SJSA1 (cell line): ENCODE measurements at regions not wholly inside any gene's neighbourhood (a gene's known extent, or its start where the extent isn't known, plus 50 kb on each side); places are given as distances from the start of the nearest gene placed in this dataset.
"Not testable (repeated sequence)": the region's sequence is repeated elsewhere in the genome, so short reads cannot be mapped to it uniquely, and the experiment has no call there.

Source experiments
- DNase-seq, 2 experiments: peaks; one replicate each; pipeline ENCODE4 v3.0.0-alpha.2; 2015 to 2020; ENCODE audit warnings: low spot score in 2 of 2, low read depth in 1 of 2
- H3K27ac ChIP-seq: fragments of 250-450 bp; sonication (Bioruptor Pico); 2 replicates; pipeline ENCODE4 v1.5.1; 2020; ENCODE audit warnings: mild to moderate bottlenecking, moderate library complexity
- H3K27me3 ChIP-seq: fragments of 250-450 bp; sonication (Bioruptor Pico); replicated peaks from 2 replicates; pipeline ENCODE4 v1.5.1; 2020; ENCODE audit warnings: mild to moderate bottlenecking, moderate library complexity
- H3K36me3 ChIP-seq: fragments of 250-450 bp; sonication (Bioruptor Pico); 2 replicates; pipeline ENCODE4 v1.5.1; 2020; ENCODE audit warnings: mild to moderate bottlenecking
- H3K4me1 ChIP-seq: fragments of 250-450 bp; sonication (Bioruptor Pico); replicated peaks from 2 replicates; pipeline ENCODE4 v1.6.1; 2021; ENCODE audit warnings: mild to moderate bottlenecking
- H3K4me3 ChIP-seq: fragments of 250-450 bp; sonication (Bioruptor Pico); 2 replicates; pipeline ENCODE4 v1.5.1; 2020; ENCODE audit warnings: mild to moderate bottlenecking
- H3K9me3 ChIP-seq: fragments of 250-450 bp; sonication (Bioruptor Pico); replicated peaks from 2 replicates; pipeline ENCODE4 v1.5.1; 2020; ENCODE audit warnings: mild to moderate bottlenecking

DNA sequence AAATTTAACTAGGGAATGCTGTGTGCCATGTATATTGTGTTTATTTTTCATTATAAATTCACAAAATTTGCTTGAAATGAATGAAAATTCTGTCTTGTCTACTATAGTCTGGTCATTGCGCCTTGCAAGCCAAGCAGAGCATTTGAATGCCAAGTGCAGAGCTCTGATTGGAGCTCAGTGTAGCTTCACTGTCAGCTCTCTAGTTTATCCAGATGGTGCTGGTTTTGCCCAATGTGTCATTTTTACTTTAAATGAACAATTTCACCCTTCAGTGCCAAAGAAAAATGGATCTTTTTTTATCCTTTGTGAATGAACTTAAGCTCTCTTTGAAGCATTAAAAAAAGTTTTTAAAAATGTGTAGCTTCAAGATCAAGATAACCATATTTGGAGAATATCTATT, 225.6 kb upstream of the CACNA2D1 start:
- H3K4me1 ChIP-seq, result no peaks in the 10 kb centered on the region
- no peaks in the 10 kb centered on the region for H3K27me3 ChIP-seq
- DNase-seq, result no peak
- no peaks in the 10 kb centered on the region for H3K9me3 ChIP-seq
- no peaks in the 10 kb centered on the region for H3K36me3 ChIP-seq
- no peak overlapping the region for H3K27ac ChIP-seq
- no peak overlapping the region for H3K4me3 ChIP-seq

DNA sequence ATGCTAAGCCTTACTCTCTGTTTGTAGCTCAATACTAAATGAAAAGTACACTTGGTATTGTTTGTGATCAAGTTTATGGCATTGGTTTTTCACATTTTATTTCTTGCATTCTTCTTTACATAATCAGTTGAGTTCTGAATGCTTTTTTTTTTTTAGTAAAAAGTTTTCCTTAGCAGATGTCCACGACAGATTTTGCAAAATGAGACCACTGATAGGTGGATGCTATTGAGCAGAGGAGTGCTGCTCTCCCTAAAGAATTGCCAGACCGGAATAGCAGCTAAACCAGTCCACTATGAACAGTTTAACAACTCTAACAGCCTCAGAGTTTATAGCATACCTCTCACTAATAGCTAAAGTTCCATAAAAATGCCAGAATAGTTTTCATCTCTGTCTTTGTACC, 225.1 kb upstream of the CACNA2D1 start:
- no peaks in the 10 kb centered on the region for H3K27me3 ChIP-seq
- H3K9me3 ChIP-seq, result no peaks in the 10 kb centered on the region
- H3K4me3 ChIP-seq, result no peak overlapping the region
- no peak overlapping the region for H3K27ac ChIP-seq
- H3K36me3 ChIP-seq, result no peaks in the 10 kb centered on the region
- DNase-seq, result no peak
- H3K4me1 ChIP-seq, result no peaks in the 10 kb centered on the region

DNA sequence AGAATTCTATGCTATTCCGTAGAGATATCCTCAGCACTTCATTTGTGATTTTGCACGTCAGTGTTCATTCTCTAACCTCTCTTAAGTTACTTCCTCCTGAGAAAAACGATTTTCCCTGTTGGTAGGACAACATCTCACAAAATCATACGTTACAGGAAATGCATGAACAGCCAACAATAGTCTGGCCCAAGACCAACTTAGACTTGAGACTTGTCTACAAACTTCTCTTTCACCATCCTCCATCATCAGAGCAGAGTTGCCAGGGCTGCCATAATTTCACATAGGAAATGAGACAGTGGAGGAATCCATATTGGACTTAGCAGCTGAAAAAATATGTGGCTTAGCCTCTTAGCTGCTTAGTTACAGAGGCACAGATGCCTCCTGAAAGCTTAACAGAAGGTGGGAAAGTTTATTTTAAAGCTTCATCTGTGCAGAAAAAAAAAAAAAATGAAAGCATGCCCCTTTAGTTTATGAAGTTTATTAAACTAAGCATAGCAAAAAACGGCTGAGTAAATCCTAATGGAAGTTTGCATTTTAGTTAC, 222.5 kb upstream of the CACNA2D1 start:
- H3K4me3 ChIP-seq, result no peak overlapping the region
- no peaks in the 10 kb centered on the region for H3K9me3 ChIP-seq
- no peak for DNase-seq
- H3K4me1 ChIP-seq, result no peaks in the 10 kb centered on the region
- no peaks in the 10 kb centered on the region for H3K27me3 ChIP-seq
- H3K36me3 ChIP-seq, result no peaks in the 10 kb centered on the region
- H3K27ac ChIP-seq, result no peak overlapping the region

DNA sequence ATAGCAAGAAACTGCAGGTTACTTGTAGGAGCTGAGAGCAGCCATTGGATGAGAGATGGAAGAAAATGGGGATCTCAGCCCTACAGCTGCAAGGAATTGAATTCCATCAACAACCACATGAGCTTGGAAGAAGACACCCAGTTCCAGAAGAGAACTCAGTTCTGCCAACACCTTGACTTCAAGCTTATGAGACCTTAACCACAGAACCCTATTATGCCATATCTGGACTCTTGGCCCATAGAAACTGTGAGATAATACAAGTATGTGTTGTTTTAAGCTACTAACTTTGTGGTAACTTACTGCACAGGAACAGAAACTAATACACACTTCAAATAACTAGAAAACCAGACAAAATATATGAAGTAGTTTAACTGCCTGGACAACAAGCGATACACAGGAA, 212.4 kb upstream of the CACNA2D1 start:
- Histone ChIP-seq H3K4me1 (no peaks in the 10 kb centered on the region), H3K27me3 (no peaks in the 10 kb centered on the region)

DNA sequence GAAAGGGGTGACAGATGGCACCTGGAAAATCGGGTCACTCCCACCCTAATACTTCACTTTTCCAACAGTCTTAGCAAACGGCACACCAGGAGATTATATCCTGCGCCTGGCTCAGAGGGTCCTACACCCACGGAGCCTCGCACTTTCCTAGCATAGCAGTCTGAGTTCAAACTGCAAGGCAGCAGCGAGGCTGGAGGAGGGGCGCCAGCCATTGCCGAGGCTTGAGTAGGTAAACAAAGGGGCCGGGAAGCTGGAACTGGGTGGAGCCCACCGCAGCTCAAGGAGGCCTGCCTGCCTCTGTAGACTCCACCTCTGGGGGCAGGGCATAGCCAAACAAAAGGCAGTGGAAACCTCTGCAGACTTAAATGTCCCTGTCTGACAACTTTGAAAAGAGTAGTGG, 206.5 kb upstream of the CACNA2D1 start:
- H3K27me3 ChIP-seq, H3K9me3 ChIP-seq, H3K4me3 ChIP-seq, DNase-seq, H3K27ac ChIP-seq, H3K36me3 ChIP-seq, H3K4me1 ChIP-seq: not testable (repeated sequence)

More for the DNA sequence above, 212.4 kb upstream of the CACNA2D1 start:
- Histone ChIP-seq H3K4me3 (no peak overlapping the region), H3K9me3 (no peaks in the 10 kb centered on the region), H3K36me3 (no peaks in the 10 kb centered on the region), H3K27ac (no peak overlapping the region)
- DNase-seq, result no peak

DNA sequence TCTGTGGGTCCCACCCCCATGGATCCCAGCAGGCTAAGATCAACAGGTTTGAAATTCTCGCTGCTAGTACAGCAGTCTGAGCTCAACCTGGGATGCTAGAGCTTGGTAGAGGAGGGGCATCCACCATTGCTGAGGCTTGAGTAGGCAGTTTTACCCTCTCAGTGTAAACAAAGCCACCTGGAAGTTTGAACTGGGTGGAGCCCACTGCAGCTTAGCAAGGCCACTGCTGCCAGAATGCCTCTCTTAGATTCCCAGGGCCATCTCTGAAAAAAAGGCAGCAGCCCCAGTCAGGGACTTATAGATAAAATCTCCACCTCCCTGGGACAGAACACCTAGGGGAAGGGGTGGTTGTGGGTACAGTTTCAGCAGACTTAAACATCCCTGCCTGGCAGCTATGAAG, 190.0 kb upstream of the CACNA2D1 start:
- Histone ChIP-seq H3K27me3 (no peaks in the 10 kb centered on the region; the same call in 1 of the 2 replicates), H3K9me3 (no peaks in the 10 kb centered on the region), H3K36me3 (no peaks in the 10 kb centered on the region), H3K27ac (no peak overlapping the region), H3K4me1 (no peaks in the 10 kb centered on the region), H3K4me3 (no peak overlapping the region)
- DNase-seq, result no peak

DNA sequence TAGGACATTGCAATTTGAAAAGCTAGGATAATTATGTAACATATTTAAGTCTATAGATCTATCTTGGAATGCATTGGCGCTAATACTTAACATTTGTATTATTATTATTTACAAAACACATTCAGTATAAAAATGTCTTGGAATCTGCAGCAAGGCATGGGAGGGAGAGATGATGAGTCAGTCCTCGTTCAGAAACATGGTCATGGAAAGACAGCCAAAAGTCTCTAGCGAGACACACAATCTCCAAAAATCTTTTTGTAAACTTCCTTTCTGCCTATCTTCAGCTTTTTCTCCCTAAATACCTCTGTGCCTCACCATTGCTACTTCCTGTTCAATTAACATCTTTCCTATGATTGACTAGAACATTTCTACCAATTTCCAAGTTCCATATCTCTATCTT, 188.4 kb upstream of the CACNA2D1 start:
- no peaks in the 10 kb centered on the region; the same call in 1 of the 2 replicates for H3K27me3 ChIP-seq
- no peaks in the 10 kb centered on the region for H3K4me1 ChIP-seq
- H3K9me3 ChIP-seq, result no peaks in the 10 kb centered on the region
- no peak overlapping the region for H3K27ac ChIP-seq
- no peak for DNase-seq
- no peak overlapping the region for H3K4me3 ChIP-seq
- H3K36me3 ChIP-seq, result no peaks in the 10 kb centered on the region

DNA sequence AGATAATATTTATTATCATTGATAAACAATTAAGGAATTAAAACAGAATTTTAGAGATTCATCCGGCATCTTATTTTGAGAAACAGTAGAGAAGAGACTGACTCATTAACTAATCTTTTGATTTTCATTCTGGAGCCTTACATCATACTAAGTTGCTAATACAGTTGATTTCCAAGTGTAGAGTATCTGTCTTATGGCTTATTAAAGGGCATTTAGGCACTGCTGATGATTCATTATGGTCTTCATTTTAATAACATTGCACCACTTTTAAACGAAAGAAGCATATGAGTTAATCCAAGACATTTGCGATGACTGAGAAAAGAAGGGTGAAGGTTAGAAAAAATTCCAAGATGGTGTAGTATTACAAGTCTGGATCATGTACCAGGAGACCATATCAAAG, 186.0 kb upstream of the CACNA2D1 start:
- no peaks in the 10 kb centered on the region for H3K4me1 ChIP-seq
- DNase-seq, result no peak
- H3K27me3 ChIP-seq, result no peaks in the 10 kb centered on the region; the same call in 1 of the 2 replicates
- H3K36me3 ChIP-seq, result no peaks in the 10 kb centered on the region
- no peak overlapping the region for H3K4me3 ChIP-seq
- no peak overlapping the region for H3K27ac ChIP-seq
- 0 out of 2 replicates have a peak, but pooled peaks cover under 1% of the 10 kb centered on the region for H3K9me3 ChIP-seq

DNA sequence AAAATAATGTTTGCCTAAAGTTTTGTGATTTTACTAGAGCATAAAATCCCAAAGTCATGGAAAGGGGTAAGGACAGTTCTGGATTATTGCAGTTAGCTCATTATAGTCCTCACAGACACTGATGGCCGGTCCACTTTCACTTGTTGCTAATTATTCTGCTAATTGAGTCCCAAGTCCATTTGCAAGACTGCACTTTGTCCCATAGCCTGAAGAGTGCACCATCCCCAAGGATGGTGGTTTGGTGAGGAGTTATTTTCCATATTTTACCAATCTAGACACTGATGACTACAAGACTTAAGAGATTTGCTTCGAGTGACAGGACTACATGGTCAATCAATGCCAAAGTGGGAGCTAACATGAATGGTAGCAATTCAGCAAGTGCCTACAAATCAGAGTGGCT, 181.8 kb upstream of the CACNA2D1 start:
- Histone ChIP-seq H3K4me1 (no peaks in the 10 kb centered on the region), H3K9me3 (0 out of 2 replicates have a peak, but pooled peaks cover 2% of the 10 kb centered on the region), H3K27ac (no peak overlapping the region), H3K27me3 (no peaks in the 10 kb centered on the region; the same call in 1 of the 2 replicates), H3K4me3 (no peak overlapping the region), H3K36me3 (no peaks in the 10 kb centered on the region)
- no peak for DNase-seq

DNA sequence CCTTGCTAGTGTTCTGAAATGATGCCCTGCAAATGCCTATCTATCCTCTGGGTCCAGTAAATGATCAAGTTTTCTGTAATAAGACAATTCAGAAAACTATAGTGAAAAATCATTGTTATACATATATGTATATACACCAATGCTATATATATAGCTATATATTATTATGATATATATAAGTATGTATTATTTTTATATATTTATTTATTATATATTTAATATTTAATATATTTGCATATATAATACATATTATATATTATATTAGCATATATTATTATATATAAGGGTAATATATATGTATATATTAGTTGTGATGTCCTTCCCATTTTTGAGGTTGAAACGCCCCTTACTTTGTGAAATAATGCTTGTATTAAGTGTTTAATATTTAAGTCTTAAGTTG, 181.4 kb upstream of the CACNA2D1 start:
- DNase-seq, result no peak
- H3K4me3 ChIP-seq, result no peak overlapping the region
- H3K27me3 ChIP-seq, result no peaks in the 10 kb centered on the region; the same call in 1 of the 2 replicates
- H3K4me1 ChIP-seq, result no peaks in the 10 kb centered on the region
- no peaks in the 10 kb centered on the region for H3K36me3 ChIP-seq
- H3K9me3 ChIP-seq, result 0 out of 2 replicates have a peak, but pooled peaks cover 2% of the 10 kb centered on the region
- H3K27ac ChIP-seq, result no peak overlapping the region

DNA sequence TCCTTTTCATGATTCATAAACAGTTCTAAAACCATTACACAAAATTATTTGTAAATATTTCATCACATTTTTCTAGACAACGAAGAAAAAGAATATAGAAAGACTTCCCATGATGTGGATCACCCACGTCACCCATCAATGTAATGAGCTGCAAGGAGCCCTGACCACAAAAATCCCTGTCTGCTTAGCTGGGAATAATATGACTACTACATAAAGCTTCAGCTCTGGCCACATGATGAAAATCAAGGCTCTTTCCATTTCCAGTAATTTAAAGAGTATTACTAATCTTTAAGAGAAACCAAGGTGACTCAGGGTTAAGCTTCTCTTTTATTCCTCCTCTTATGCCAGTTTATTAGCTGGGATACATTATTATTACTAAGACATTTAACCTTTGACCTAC, 180.8 kb upstream of the CACNA2D1 start:
- Histone ChIP-seq H3K4me1 (no peaks in the 10 kb centered on the region), H3K4me3 (no peak overlapping the region), H3K27me3 (no peaks in the 10 kb centered on the region; the same call in 1 of the 2 replicates), H3K9me3 (0 out of 2 replicates have a peak, but pooled peaks cover 2% of the 10 kb centered on the region), H3K36me3 (no peaks in the 10 kb centered on the region), H3K27ac (peak overlapping the region; percentile 23)
- DNase-seq, result peak in 1 of 2 experiments; percentile 26

DNA sequence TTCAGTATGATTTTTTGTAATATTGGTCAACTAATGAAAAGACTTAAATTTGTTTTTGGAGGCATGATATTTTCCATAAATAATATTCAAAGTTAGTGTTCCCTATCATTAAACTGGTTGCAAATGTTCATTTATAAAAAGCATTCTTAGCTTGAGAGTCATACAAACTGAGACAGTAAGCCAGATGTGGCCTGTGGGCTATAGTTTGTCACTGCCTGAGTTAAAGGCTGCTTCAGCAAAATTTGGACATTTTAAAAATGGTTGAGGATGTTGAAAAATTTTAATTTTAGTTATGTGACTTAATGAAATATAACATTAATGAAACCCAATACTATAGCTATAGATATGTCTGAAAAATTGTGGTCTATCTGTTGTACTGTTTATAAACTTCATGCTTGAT, 180.2 kb upstream of the CACNA2D1 start:
- Histone ChIP-seq H3K27ac (peak overlapping the region; percentile 23), H3K27me3 (no peaks in the 10 kb centered on the region), H3K36me3 (no peaks in the 10 kb centered on the region), H3K4me3 (no peak overlapping the region), H3K9me3 (0 out of 2 replicates have a peak, but pooled peaks cover 2% of the 10 kb centered on the region), H3K4me1 (no peaks in the 10 kb centered on the region)
- DNase-seq, result no peak

DNA sequence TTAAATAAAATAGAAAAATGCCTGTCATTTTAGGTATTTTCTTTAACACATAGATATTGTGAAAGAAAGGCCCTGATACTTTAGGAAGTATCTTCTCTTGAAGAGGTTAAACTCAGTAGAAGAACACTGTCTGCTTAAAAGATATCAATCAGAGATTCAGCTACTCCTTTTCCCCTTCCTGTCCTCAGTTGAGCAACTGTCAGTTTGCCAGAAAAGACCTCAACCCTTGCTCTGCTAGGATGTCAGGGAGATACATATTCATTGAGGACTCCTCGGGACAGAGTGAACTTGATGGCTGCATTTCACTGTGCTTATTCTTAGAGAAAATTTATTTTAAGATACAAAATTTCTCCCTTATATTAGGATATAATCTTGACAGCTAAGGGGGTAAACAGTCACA, 173.6 kb upstream of the CACNA2D1 start:
- Histone ChIP-seq H3K4me3 (no peak overlapping the region), H3K27ac (no peak overlapping the region), H3K36me3 (no peaks in the 10 kb centered on the region), H3K9me3 (no peaks in the 10 kb centered on the region), H3K4me1 (no peaks in the 10 kb centered on the region), H3K27me3 (no peaks in the 10 kb centered on the region)
- no peak for DNase-seq

DNA sequence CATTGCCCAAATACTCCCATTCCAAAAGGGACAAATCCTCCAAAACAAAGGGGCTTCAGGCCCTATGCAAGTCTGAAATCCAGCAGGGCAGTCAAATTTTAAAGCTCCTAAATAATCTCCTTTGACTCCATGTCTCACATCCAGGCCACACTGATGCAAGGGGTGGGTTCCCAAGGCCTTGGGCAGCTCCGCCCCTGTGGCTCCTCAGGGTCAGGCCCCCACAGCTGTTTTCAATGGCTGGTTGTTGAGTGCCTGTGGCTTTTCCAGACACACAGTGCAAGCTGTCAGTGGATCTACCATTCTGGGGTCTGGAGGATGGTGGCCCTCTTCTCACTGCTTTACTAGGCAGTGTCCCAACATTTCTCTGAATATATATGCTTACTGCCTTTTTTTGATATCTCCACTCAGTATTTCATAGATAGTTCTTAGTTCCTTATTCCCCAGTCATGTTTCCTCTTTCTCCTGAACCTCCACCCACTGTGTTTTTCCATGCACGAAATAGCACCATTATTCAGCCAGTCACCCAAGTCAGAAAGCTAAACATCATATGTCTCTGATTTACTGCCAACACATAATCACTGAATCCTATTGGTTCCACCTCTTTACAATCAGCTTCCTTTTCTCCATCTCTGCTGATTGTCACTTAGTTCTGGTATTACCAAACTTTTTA, 172.6 kb upstream of the CACNA2D1 start:
- H3K27me3 ChIP-seq, result no peaks in the 10 kb centered on the region
- no peaks in the 10 kb centered on the region for H3K4me1 ChIP-seq
- no peak for DNase-seq
- no peak overlapping the region for H3K27ac ChIP-seq
- no peak overlapping the region for H3K4me3 ChIP-seq
- no peaks in the 10 kb centered on the region for H3K9me3 ChIP-seq
- no peaks in the 10 kb centered on the region for H3K36me3 ChIP-seq
